ENCODE measurements at regions not wholly inside any gene's neighbourhood (a gene's known extent, or its start where the extent isn't known, plus 50 kb on each side); places are given as distances from the start of the nearest gene placed in this dataset.

DNA sequence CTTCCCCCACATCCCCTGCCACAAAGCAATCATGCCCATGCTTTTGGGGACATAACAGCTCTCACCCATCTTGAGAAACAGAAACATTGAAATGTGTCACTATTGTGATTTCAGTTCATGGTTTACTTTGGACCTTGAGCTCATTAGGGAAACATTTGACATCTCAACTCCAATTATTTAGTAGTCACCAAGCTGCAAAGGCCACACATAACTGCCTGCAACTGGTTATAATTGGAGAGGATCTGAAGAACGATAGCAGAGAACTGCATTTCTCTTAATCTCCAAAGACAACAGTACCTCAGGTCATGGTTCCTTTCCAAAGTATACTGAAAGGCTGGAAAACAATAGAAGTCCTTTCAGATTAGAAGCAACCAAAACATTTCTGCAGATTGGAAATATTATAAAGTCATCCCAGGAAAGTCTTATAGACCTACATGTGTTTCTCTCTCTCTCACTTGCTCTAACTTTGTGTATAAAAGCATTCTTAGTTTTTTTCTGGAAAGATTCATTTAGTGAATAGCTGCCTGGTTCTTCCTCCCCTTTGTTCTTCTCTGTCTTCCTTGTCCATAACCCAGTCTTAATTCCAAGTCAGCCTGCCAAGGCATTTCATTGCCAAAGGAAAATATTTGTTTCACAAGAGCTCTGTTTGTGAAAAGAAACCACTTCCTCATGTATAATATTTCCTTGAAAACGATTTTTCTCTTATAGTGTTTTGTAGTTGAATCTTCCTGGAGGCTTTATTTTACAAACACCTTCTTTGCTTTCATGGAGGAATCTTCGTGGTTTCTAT lies 426.8 kb downstream of the ADGRL2 start:
- no peak overlapping the region for H3K27ac ChIP-seq (ENCODE audit: low read depth, low read length)
- H3K4me3 ChIP-seq (ENCODE audit: low read depth in 1 of 2, low read length in 2 of 2): no peak overlapping the region
- no peaks in the 10 kb centered on the region for H3K9me3 ChIP-seq (ENCODE audit: low read length)
- no peaks in the 10 kb centered on the region for H3K27me3 ChIP-seq (ENCODE audit: control insufficient read depth in 1 of 2, insufficient read depth in 2 of 2, low read length in 2 of 2)
- H3K4me1 ChIP-seq (ENCODE audit: insufficient read depth, low read length): peaks cover 5% of the 10 kb centered on the region
- H3K36me3 ChIP-seq (ENCODE audit: insufficient read depth, low read length): no peaks in the 10 kb centered on the region
- no peak overlapping the region for H3K9ac ChIP-seq (ENCODE audit: low read length)

DNA sequence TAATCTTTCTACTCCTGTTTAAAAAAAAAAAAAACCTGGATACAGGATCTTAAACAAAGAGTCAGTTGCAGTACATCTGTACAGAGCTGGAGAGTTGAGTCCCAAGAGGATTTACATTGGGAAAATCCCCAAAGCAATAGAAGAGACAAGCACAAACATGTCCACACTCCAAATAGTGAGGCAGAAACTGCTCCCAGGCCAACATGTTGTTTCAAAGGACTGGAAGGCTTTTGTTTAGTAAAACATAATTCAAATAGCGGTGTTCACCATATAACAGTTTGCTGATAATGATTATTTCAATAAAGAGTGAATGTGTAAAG lies 425.4 kb downstream of the ADGRL2 start:
- no peak overlapping the region for H3K4me3 ChIP-seq (ENCODE audit: low read depth in 1 of 2, low read length in 2 of 2)
- H3K27me3 ChIP-seq (ENCODE audit: control insufficient read depth in 1 of 2, insufficient read depth in 2 of 2, low read length in 2 of 2): no peaks in the 10 kb centered on the region
- no peaks in the 10 kb centered on the region for H3K9me3 ChIP-seq (ENCODE audit: low read length)
- no peaks in the 10 kb centered on the region for H3K36me3 ChIP-seq (ENCODE audit: insufficient read depth, low read length)
- peaks cover 5% of the 10 kb centered on the region for H3K4me1 ChIP-seq (ENCODE audit: insufficient read depth, low read length)
- no peak overlapping the region for H3K9ac ChIP-seq (ENCODE audit: low read length)
- no peak overlapping the region for H3K27ac ChIP-seq (ENCODE audit: low read depth, low read length)

DNA sequence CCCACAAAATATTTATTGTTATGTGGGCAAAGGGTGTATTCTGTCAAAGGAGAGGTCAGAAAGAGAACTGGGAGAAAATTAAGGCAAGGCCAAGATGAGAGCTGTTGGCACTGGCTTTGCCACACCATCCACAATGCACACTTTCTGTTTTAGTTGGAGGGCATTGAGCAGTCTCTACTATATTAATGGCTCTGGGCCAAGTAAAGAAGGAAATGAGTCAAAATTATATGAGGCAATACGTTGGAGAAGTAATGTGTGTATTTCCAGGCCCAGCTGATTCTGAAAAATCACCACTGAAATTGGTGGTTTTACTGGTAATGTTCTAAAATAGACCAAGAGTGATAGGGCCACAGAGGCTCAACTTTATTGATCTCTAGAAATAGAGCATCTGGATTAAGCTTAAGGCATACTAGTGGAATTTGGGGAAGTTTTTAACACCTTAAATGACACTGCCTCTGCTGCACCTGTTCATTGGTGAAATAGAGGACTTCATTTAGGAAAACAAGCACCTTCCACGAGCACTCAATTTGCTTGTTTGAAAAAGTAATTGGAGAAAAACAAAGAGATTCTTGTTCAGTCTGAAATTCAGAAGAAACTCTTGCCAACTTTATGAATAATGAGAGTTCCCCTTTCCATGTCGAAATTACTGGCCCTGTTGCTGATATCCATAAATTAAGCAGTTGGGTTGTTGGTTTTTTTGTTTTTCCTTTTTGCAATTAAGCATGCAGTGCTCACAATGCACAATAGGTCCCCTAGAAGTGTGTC lies 424.9 kb downstream of the ADGRL2 start:
- Histone ChIP-seq H3K4me3 (ENCODE audit: low read depth in 1 of 2, low read length in 2 of 2) (no peak overlapping the region), H3K36me3 (ENCODE audit: insufficient read depth, low read length) (no peaks in the 10 kb centered on the region), H3K27ac (ENCODE audit: low read depth, low read length) (no peak overlapping the region), H3K9me3 (ENCODE audit: low read length) (no peaks in the 10 kb centered on the region), H3K9ac (ENCODE audit: low read length) (no peak overlapping the region), H3K4me1 (ENCODE audit: insufficient read depth, low read length) (peaks cover 5% of the 10 kb centered on the region), H3K27me3 (ENCODE audit: control insufficient read depth in 1 of 2, insufficient read depth in 2 of 2, low read length in 2 of 2) (no peaks in the 10 kb centered on the region)

DNA sequence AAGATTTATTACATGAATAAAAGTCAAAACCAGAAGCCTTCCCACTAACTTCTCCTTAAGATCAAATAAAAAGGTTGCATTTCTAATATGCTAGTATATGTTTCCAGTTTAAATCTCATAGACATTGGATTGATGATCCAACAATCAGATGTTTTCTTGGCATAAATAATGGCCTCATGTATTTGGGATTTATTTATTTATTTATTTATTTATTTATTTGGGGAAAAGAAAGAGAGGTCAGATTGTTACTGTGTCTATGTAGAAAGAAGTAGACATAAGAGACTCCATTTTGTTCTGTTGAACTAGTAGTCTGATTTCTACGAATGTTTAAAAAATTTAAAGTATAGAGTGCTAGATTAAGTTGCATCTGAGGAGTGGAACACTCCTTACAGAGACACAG lies 422.4 kb downstream of the ADGRL2 start:
- Histone ChIP-seq H3K9ac (ENCODE audit: low read length) (no peak overlapping the region), H3K4me1 (ENCODE audit: insufficient read depth, low read length) (peaks cover 5% of the 10 kb centered on the region), H3K36me3 (ENCODE audit: insufficient read depth, low read length) (no peaks in the 10 kb centered on the region), H3K27me3 (ENCODE audit: control insufficient read depth in 1 of 2, insufficient read depth in 2 of 2, low read length in 2 of 2) (no peaks in the 10 kb centered on the region), H3K4me3 (ENCODE audit: low read depth in 1 of 2, low read length in 2 of 2) (no peak overlapping the region), H3K27ac (ENCODE audit: low read depth, low read length) (no peak overlapping the region), H3K9me3 (ENCODE audit: low read length) (no peaks in the 10 kb centered on the region)

DNA sequence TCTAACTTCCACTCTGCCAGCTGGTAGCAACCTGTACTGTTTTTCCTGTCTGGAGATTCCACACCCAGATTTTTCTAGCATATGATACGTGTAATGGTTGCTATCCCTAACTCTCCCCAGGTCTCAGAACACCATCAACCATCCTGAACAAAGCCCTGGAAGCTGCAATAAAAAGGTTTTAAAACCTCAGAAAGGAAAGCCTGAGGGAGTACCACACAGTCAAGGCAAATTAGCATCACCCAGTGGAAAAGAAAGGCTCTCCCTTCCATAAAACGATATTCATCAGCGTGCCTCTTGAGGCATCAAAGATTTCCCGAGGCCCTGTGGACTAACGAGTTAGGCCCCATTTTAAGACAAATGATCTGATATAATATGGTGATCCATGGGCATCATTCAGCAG lies 421.0 kb downstream of the ADGRL2 start:
- Histone ChIP-seq H3K36me3 (ENCODE audit: insufficient read depth, low read length) (no peaks in the 10 kb centered on the region), H3K27ac (ENCODE audit: low read depth, low read length) (no peak overlapping the region), H3K9ac (ENCODE audit: low read length) (no peak overlapping the region), H3K9me3 (ENCODE audit: low read length) (no peaks in the 10 kb centered on the region), H3K4me1 (ENCODE audit: insufficient read depth, low read length) (peaks cover 5% of the 10 kb centered on the region), H3K27me3 (ENCODE audit: control insufficient read depth in 1 of 2, insufficient read depth in 2 of 2, low read length in 2 of 2) (no peaks in the 10 kb centered on the region), H3K4me3 (ENCODE audit: low read depth in 1 of 2, low read length in 2 of 2) (no peak overlapping the region)

DNA sequence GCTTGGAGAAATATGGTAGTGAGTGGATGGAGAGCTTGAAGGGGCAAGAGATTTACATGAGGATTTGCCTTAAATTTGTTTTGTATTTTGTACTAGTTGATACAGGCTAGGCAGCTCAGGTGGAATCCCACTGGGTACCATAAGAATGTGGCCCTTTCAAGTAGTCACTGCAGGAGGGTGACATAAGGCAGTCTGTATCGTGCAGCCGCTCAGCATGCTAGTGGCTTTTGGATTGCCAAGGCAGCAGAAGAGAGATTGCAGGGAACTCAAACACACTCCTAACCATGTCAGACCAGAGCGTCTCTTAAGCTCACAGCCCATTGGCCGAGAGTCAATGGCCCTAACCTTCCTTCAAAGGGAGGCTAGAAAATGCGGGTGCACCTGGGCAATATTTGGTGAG lies 420.0 kb downstream of the ADGRL2 start:
- Histone ChIP-seq H3K4me3 (ENCODE audit: low read depth in 1 of 2, low read length in 2 of 2) (no peak overlapping the region), H3K36me3 (ENCODE audit: insufficient read depth, low read length) (no peaks in the 10 kb centered on the region), H3K9me3 (ENCODE audit: low read length) (no peaks in the 10 kb centered on the region), H3K27ac (ENCODE audit: low read depth, low read length) (no peak overlapping the region), H3K4me1 (ENCODE audit: insufficient read depth, low read length) (peaks cover 5% of the 10 kb centered on the region), H3K27me3 (ENCODE audit: control insufficient read depth in 1 of 2, insufficient read depth in 2 of 2, low read length in 2 of 2) (no peaks in the 10 kb centered on the region), H3K9ac (ENCODE audit: low read length) (no peak overlapping the region)

DNA sequence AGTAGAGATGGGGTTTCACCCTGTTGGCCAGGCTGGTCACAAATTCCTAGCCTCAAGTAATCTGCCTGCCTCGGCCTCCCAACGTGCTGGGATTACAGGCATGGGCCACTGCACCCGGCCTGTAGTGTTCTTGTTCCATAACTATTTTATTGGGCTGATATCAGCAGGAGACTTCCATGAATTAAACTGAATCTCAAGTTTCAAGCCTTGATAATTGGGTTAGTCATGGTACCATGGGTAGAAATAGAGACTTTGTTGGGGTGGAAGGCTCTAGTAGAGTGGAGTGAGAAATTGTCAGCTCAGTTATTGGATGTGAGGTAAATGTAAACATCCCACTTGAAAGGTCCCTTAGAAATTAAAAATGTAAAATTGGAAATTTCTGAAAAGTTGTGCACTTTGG lies 419.1 kb downstream of the ADGRL2 start:
- Histone ChIP-seq H3K9me3 (ENCODE audit: low read length) (no peaks in the 10 kb centered on the region), H3K27me3 (ENCODE audit: control insufficient read depth in 1 of 2, insufficient read depth in 2 of 2, low read length in 2 of 2) (no peaks in the 10 kb centered on the region), H3K4me3 (ENCODE audit: low read depth in 1 of 2, low read length in 2 of 2) (no peak overlapping the region), H3K27ac (ENCODE audit: low read depth, low read length) (no peak overlapping the region), H3K9ac (ENCODE audit: low read length) (no peak overlapping the region), H3K4me1 (ENCODE audit: insufficient read depth, low read length) (no peaks in the 10 kb centered on the region), H3K36me3 (ENCODE audit: insufficient read depth, low read length) (no peaks in the 10 kb centered on the region)

DNA sequence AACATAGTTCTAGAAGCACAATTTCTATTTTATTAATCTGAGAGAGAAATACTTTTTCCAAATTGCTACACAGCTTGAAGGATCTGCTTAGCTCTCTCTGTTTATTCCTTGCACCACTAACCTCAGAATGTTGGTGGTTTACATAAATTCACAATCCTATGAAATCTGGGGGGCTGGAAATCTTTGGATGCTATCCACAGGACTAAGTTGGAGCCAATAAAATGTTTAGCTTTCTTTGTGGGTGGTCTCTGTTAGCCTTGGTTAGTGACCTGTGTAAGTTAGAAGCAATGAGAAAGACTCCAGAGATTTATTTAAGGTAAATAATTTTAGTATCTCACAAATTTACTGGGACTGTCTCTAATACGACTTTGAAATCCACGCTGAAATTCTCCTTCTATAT lies 418.1 kb downstream of the ADGRL2 start:
- Histone ChIP-seq H3K27ac (ENCODE audit: low read depth, low read length) (no peak overlapping the region), H3K36me3 (ENCODE audit: insufficient read depth, low read length) (no peaks in the 10 kb centered on the region), H3K9ac (ENCODE audit: low read length) (no peak overlapping the region), H3K27me3 (ENCODE audit: control insufficient read depth in 1 of 2, insufficient read depth in 2 of 2, low read length in 2 of 2) (no peaks in the 10 kb centered on the region), H3K4me3 (ENCODE audit: low read depth in 1 of 2, low read length in 2 of 2) (no peak overlapping the region), H3K4me1 (ENCODE audit: insufficient read depth, low read length) (no peaks in the 10 kb centered on the region), H3K9me3 (ENCODE audit: low read length) (no peaks in the 10 kb centered on the region)

DNA sequence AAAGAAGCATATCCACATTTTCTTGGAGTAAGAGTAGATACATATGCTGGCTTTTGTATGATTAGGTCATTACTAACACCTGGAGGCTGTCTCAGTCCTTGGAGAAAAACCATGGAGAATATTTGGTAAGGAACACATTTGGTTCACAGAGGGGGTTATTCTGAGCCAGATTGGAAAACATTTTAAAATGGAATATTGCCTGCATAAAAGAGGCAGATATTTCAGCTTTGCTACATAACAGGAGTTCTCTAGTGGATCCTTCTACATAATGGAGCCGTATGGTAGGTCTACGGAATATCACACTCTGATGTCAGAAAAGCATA lies 415.1 kb downstream of the ADGRL2 start:
- Histone ChIP-seq H3K4me3 (ENCODE audit: low read depth in 1 of 2, low read length in 2 of 2) (no peak overlapping the region), H3K27me3 (ENCODE audit: control insufficient read depth in 1 of 2, insufficient read depth in 2 of 2, low read length in 2 of 2) (no peaks in the 10 kb centered on the region), H3K27ac (ENCODE audit: low read depth, low read length) (no peak overlapping the region), H3K9ac (ENCODE audit: low read length) (no peak overlapping the region), H3K9me3 (ENCODE audit: low read length) (no peaks in the 10 kb centered on the region), H3K36me3 (ENCODE audit: insufficient read depth, low read length) (no peaks in the 10 kb centered on the region), H3K4me1 (ENCODE audit: insufficient read depth, low read length) (no peaks in the 10 kb centered on the region)

DNA sequence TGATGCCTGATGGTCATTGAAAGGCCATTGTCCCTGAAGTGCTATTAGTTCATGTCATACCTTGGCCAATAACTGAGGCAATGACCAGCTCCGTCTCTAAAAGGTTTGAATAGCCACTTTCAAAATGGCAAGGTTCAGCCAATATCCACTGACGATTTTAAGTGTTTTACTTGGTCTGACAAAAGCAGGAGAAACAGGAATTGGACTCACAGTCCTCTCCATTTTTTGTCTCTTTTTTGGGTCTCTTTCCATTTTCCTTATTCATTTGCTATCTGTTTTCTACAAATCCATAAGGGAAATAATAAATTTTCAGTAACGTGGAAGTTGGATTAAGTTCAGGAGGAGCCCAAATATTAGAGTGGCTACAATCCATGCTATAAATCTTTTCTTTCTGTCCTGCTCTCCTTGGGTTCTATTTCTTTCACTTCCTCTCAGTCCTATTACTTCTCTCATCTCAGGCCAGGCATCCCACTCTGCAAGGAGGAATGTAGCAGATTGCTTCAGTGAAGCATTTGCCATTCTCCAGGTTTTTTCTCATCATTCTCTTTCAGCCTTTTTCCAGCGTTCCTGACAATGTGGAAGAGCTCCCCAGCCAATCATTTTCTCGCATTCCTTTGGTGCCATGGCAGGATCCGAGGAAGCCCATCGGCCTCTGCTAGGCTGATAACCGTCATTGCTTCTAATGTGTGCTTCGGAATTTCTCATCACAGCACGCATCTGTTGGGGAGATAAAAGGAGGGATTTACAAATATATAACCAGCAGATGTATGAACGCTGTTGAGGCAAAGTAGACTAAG lies 414.5 kb downstream of the ADGRL2 start:
- Histone ChIP-seq H3K4me3 (ENCODE audit: low read depth in 1 of 2, low read length in 2 of 2) (no peak overlapping the region), H3K27ac (ENCODE audit: low read depth, low read length) (no peak overlapping the region), H3K9me3 (ENCODE audit: low read length) (no peaks in the 10 kb centered on the region), H3K9ac (ENCODE audit: low read length) (no peak overlapping the region), H3K27me3 (ENCODE audit: control insufficient read depth in 1 of 2, insufficient read depth in 2 of 2, low read length in 2 of 2) (no peaks in the 10 kb centered on the region), H3K36me3 (ENCODE audit: insufficient read depth, low read length) (no peaks in the 10 kb centered on the region), H3K4me1 (ENCODE audit: insufficient read depth, low read length) (no peaks in the 10 kb centered on the region)

DNA sequence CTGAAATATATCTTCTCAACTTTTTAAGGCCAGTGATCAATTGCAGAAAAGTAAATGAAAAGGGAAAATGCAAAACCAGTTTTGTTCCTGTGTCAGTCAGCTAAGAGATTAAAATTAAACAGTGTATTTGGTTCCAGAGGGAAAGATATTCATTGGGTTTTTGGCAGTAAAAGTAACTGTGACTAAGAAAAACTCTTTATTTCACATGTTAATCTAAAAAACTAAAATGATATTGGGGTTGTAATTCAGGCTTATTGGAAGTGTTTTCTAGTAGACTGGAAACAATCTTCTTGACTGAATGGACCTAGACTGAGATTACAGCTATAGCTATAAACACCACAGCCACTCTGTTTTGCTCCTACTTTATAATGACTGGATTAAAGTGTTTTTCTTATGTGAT lies 413.9 kb downstream of the ADGRL2 start:
- no peaks in the 10 kb centered on the region for H3K36me3 ChIP-seq (ENCODE audit: insufficient read depth, low read length)

More for the DNA sequence above, 413.9 kb downstream of the ADGRL2 start:
- Histone ChIP-seq H3K9me3 (ENCODE audit: low read length) (no peaks in the 10 kb centered on the region), H3K4me3 (ENCODE audit: low read depth in 1 of 2, low read length in 2 of 2) (no peak overlapping the region), H3K27ac (ENCODE audit: low read depth, low read length) (no peak overlapping the region), H3K27me3 (ENCODE audit: control insufficient read depth in 1 of 2, insufficient read depth in 2 of 2, low read length in 2 of 2) (no peaks in the 10 kb centered on the region), H3K4me1 (ENCODE audit: insufficient read depth, low read length) (no peaks in the 10 kb centered on the region), H3K9ac (ENCODE audit: low read length) (no peak overlapping the region)

Data from muscle layer of colon (tissue), 2 donors.